Fibroblast of lung (primary cell): ENCODE measurements at regions not wholly inside any gene's neighbourhood (a gene's known extent, or its start where the extent isn't known, plus 50 kb on each side); places are given as distances from the start of the nearest gene placed in this dataset.

Source experiments
- DNase-seq, 2 donors: peaks; one replicate each; pipeline versions ENCODE4 v3.0.0 to v3.0.0-alpha.2; 2010; ENCODE audit warnings: low read depth in 2 of 2
- H2AFZ ChIP-seq: 2 replicates; pipeline ENCODE4 v1.5.1; 2012; ENCODE audit warnings: low read length, control low read depth, inconsistent platforms
- H3K27ac ChIP-seq: 2 replicates; pipeline ENCODE4 v1.5.1; 2011; ENCODE audit warnings: low read length, control low read depth; ENCODE audit not compliant: insufficient read depth
- H3K27me3 ChIP-seq: 2 replicates; pipeline ENCODE4 v1.5.1; 2011; ENCODE audit warnings: mild to moderate bottlenecking, low read length; ENCODE audit not compliant: control insufficient read depth, insufficient read depth
- H3K36me3 ChIP-seq: 2 replicates; pipeline ENCODE4 v1.5.1; 2011; ENCODE audit warnings: low read length; ENCODE audit not compliant: control insufficient read depth, insufficient read depth
- H3K4me1 ChIP-seq: 2 replicates; pipeline ENCODE4 v1.5.1; 2011; ENCODE audit warnings: low read length; ENCODE audit not compliant: control insufficient read depth, insufficient read depth; ENCODE audit errors: extremely low read depth
- H3K4me2 ChIP-seq: 2 replicates; pipeline ENCODE4 v1.5.1; 2011; ENCODE audit warnings: low read length, control low read depth; ENCODE audit not compliant: insufficient read depth; ENCODE audit errors: extremely low read depth
- H3K4me3 ChIP-seq, 4 experiments: fragments of 200-600 bp in 1 of 4; sonication (generic) in 1 of 4; replicated peaks in 1 of 4; 2 replicates each; pipeline ENCODE4 v1.5.1; 2011 to 2016; ENCODE audit warnings: low read length in 4 of 4, low read depth in 3 of 4, mild to moderate bottlenecking in 3 of 4, control low read depth in 2 of 4, inconsistent platforms in 1 of 4, mixed read lengths in 1 of 4; ENCODE audit not compliant: insufficient read depth in 1 of 4; ENCODE audit errors: control extremely low read depth in 1 of 4
- H3K79me2 ChIP-seq: 2 replicates; pipeline ENCODE4 v1.5.1; 2012; ENCODE audit warnings: mild to moderate bottlenecking, low read length, inconsistent platforms; ENCODE audit not compliant: control insufficient read depth, insufficient read depth
- H3K9ac ChIP-seq: 2 replicates; pipeline ENCODE4 v1.5.1; 2011; ENCODE audit warnings: mild to moderate bottlenecking, low read length, control low read depth; ENCODE audit not compliant: insufficient read depth
- H3K9me3 ChIP-seq: 2 replicates; pipeline ENCODE4 v1.5.1; 2012; ENCODE audit warnings: low read depth, low read length; ENCODE audit not compliant: control insufficient read depth, insufficient read depth
- H4K20me1 ChIP-seq: 2 replicates; pipeline ENCODE4 v1.5.1; 2011; ENCODE audit warnings: low read length; ENCODE audit not compliant: control insufficient read depth, insufficient read depth; ENCODE audit errors: extremely low read depth
- CTCF ChIP-seq, 2 donors: IDR thresholded peaks in 1 of 2; conservative IDR thresholded peaks in 1 of 2; 1 replicate in 1 of 2; 2 replicates in 1 of 2; pipeline ENCODE4 v1.5.1; 2011 to 2012; ENCODE audit warnings: low read length in 2 of 2, control low read depth in 1 of 2, inconsistent platforms in 1 of 2, low read depth in 1 of 2, mild to moderate bottlenecking in 1 of 2
- EZH2 ChIP-seq: IDR thresholded peaks from 2 replicates; pipeline ENCODE4 v1.5.1; 2012; ENCODE audit warnings: low read length, control low read depth, mild to moderate bottlenecking; ENCODE audit errors: missing control alignments

GRCh38 chr16:62213763-62214162, 177.5 kb upstream of the CDH8 start:
- Histone ChIP-seq H3K9ac (no peak overlapping the region), H3K4me3 (no peak overlapping the region), H3K27me3 (no peaks in the 10 kb centered on the region), H3K4me2 (no peak overlapping the region), H2AFZ (no peak overlapping the region), H3K4me1 (no peaks in the 10 kb centered on the region), H3K36me3 (no peaks in the 10 kb centered on the region), H3K79me2 (no peaks in the 10 kb centered on the region), H4K20me1 (no peaks in the 10 kb centered on the region), H3K9me3 (no peaks in the 10 kb centered on the region), H3K27ac (no peak overlapping the region)
- no peak for TF ChIP-seq EZH2
- TF ChIP-seq CTCF (conservative IDR thresholded peaks at IDR 0.05 in 1 of 2, IDR thresholded peaks at IDR 0.05 in 1 of 2; ENCODE audit: low read depth in 1 of 2, low read length in 2 of 2): no peak
- no peak for DNase-seq

GRCh38 chr16:62208934-62209333, 172.7 kb upstream of the CDH8 start:
- H3K4me2 ChIP-seq: no peak overlapping the region
- TF ChIP-seq CTCF (conservative IDR thresholded peaks at IDR 0.05 in 1 of 2, IDR thresholded peaks at IDR 0.05 in 1 of 2; ENCODE audit: low read depth in 1 of 2, low read length in 2 of 2) (no peak), EZH2 (no peak)

GRCh38 chr16:62205459-62205858, 169.2 kb upstream of the CDH8 start:
- H3K27ac ChIP-seq: no peak overlapping the region
- no peaks in the 10 kb centered on the region for H3K27me3 ChIP-seq
- H4K20me1 ChIP-seq: no peaks in the 10 kb centered on the region
- no peak for DNase-seq
- no peak overlapping the region for H3K4me2 ChIP-seq
- H3K36me3 ChIP-seq: no peaks in the 10 kb centered on the region
- H3K4me3 ChIP-seq: no peak overlapping the region
- H3K79me2 ChIP-seq: no peaks in the 10 kb centered on the region
- no peaks in the 10 kb centered on the region for H3K9me3 ChIP-seq
- H3K4me1 ChIP-seq: no peaks in the 10 kb centered on the region
- TF ChIP-seq CTCF (conservative IDR thresholded peaks at IDR 0.05 in 1 of 2, IDR thresholded peaks at IDR 0.05 in 1 of 2; ENCODE audit: low read depth in 1 of 2, low read length in 2 of 2) (no peak), EZH2 (no peak)
- H2AFZ ChIP-seq: no peak overlapping the region
- H3K9ac ChIP-seq: no peak overlapping the region

More at GRCh38 chr16:62208934-62209333, 172.7 kb upstream of the CDH8 start:
- Histone ChIP-seq H3K9me3 (no peaks in the 10 kb centered on the region), H3K36me3 (no peaks in the 10 kb centered on the region), H3K4me3 (no peak overlapping the region), H2AFZ (no peak overlapping the region), H3K27me3 (no peaks in the 10 kb centered on the region), H3K4me1 (no peaks in the 10 kb centered on the region), H3K79me2 (no peaks in the 10 kb centered on the region), H3K27ac (no peak overlapping the region), H3K9ac (no peak overlapping the region), H4K20me1 (no peaks in the 10 kb centered on the region)
- DNase-seq: no peak
